Keratinocyte (primary cell): ENCODE measurements at regions not wholly inside any gene's neighbourhood (a gene's known extent, or its start where the extent isn't known, plus 50 kb on each side); places are given as distances from the start of the nearest gene placed in this dataset.

Experiments used
- DNase-seq: peaks from one replicate; pipeline ENCODE4 v3.0.0-alpha.2; 2011; ENCODE audit warnings: low read depth, missing footprints, low spot score
- FAIRE-seq: peaks from 2 replicates; lab custom pipeline; 2011; peaks lifted over from hg19 to GRCh38; lab: Jason Lieb, UNC
- H2AFZ ChIP-seq: 2 replicates; pipeline ENCODE4 v1.6.0; 2012; ENCODE audit warnings: low read length, control low read depth, inconsistent platforms; ENCODE audit not compliant: control insufficient read depth
- H3K27ac ChIP-seq: 2 replicates; pipeline ENCODE4 v1.5.1; 2011; ENCODE audit warnings: low read length; ENCODE audit not compliant: control insufficient read depth, insufficient read depth
- H3K27me3 ChIP-seq: 3 replicates; pipeline ENCODE4 v1.6.0; 2011; ENCODE audit warnings: low read length; ENCODE audit not compliant: control insufficient read depth, insufficient read depth; ENCODE audit errors: extremely low read depth
- H3K36me3 ChIP-seq, 2 experiments: 2 replicates in 1 of 2; 3 replicates in 1 of 2; pipeline ENCODE4 v1.5.1; 2011; ENCODE audit warnings: low read length in 2 of 2, mild to moderate bottlenecking in 1 of 2; ENCODE audit not compliant: control insufficient read depth in 2 of 2, insufficient read depth in 2 of 2; ENCODE audit errors: extremely low read depth in 1 of 2
- H3K4me1 ChIP-seq: 3 replicates; pipeline ENCODE4 v1.5.1; 2011; ENCODE audit warnings: low read length; ENCODE audit not compliant: control insufficient read depth, insufficient read depth; ENCODE audit errors: extremely low read depth
- H3K4me2 ChIP-seq: 3 replicates; pipeline ENCODE4 v1.6.0; 2011; ENCODE audit warnings: low read depth, low read length; ENCODE audit not compliant: control insufficient read depth, insufficient read depth; ENCODE audit errors: extremely low read depth
- H3K4me3 ChIP-seq, 3 experiments: fragments of 200-600 bp in 1 of 3; sonication (generic) in 1 of 3; 2 replicates in 2 of 3; 3 replicates in 1 of 3; pipeline ENCODE4 v1.5.1; 2011 to 2016; ENCODE audit warnings: low read length in 3 of 3, mild to moderate bottlenecking in 3 of 3, control low read depth in 2 of 3, inconsistent platforms in 1 of 3, low read depth in 1 of 3, mixed read lengths in 1 of 3, mixed run types in 1 of 3, moderate library complexity in 1 of 3; ENCODE audit not compliant: control insufficient read depth in 2 of 3, insufficient read depth in 2 of 3; ENCODE audit errors: extremely low read depth in 1 of 3
- H3K79me2 ChIP-seq: 2 replicates; pipeline ENCODE4 v1.6.0; 2012; ENCODE audit warnings: low read length; ENCODE audit not compliant: control insufficient read depth, insufficient read depth
- H3K9ac ChIP-seq: 3 replicates; pipeline ENCODE4 v1.6.0; 2011; ENCODE audit warnings: low read length; ENCODE audit not compliant: control insufficient read depth, insufficient read depth; ENCODE audit errors: extremely low read depth
- H3K9me1 ChIP-seq: 3 replicates; pipeline ENCODE4 v1.6.0; 2011; ENCODE audit warnings: low read length; ENCODE audit not compliant: control insufficient read depth, insufficient read depth; ENCODE audit errors: extremely low read depth
- H3K9me3 ChIP-seq: 2 replicates; pipeline ENCODE4 v1.5.1; 2012; ENCODE audit warnings: low read depth, low read length; ENCODE audit not compliant: control insufficient read depth
- H4K20me1 ChIP-seq: 3 replicates; pipeline ENCODE4 v1.6.0; 2011; ENCODE audit warnings: low read length; ENCODE audit not compliant: control insufficient read depth, insufficient read depth; ENCODE audit errors: extremely low read depth
- CTCF ChIP-seq, 3 experiments: IDR thresholded peaks in 1 of 3; conservative IDR thresholded peaks in 1 of 3; optimal IDR thresholded peaks in 1 of 3; 2 replicates in 2 of 3; 3 replicates in 1 of 3; pipeline versions ENCODE3 to v1.5.1; 2011; ENCODE audit warnings: low read length in 3 of 3, mild to moderate bottlenecking in 3 of 3, moderate library complexity in 2 of 3, control low read depth in 1 of 3, inconsistent platforms in 1 of 3; ENCODE audit not compliant: insufficient read depth in 2 of 3; ENCODE audit errors: extremely low read depth in 1 of 3
- EZH2 ChIP-seq: IDR thresholded peaks from one replicate; pipeline ENCODE4 v1.6.1; 2012; ENCODE audit warnings: inconsistent platforms, mild to moderate bottlenecking, low read length, moderate library complexity
- dilution Hi-C: fragments of 300-500 bp; cut with MboI; formaldehyde crosslinking; loops from one replicate; pipeline ENCODE4 v1.7.0; 2020; ENCODE audit warnings: low sequenced_read_pairs; ENCODE audit not compliant: extremely low pct_ligation_motif_present

- Histone ChIP-seq H4K20me1 (no peaks in the 10 kb centered on the region), H3K4me1 (no peaks in the 10 kb centered on the region), H3K9me3 (no peaks in the 10 kb centered on the region), H3K36me3 (no peaks in the 10 kb centered on the region), H3K79me2 (no peaks in the 10 kb centered on the region), H3K9me1 (no peaks in the 10 kb centered on the region), H3K27me3 (peaks cover 4% of the 10 kb centered on the region), H3K4me3 (no peak overlapping the region), H3K9ac (no peak overlapping the region), H3K27ac (no peak overlapping the region), H2AFZ (no peak overlapping the region), H3K4me2 (no peak overlapping the region)
- FAIRE-seq: no peak
- dilution Hi-C loops: no loop called here
- TF ChIP-seq CTCF (optimal IDR thresholded peaks at IDR 0.05 in 1 of 3, IDR thresholded peaks at IDR 0.05 in 1 of 3, conservative IDR thresholded peaks at IDR 0.05 in 1 of 3; ENCODE audit: extremely low read depth in 1 of 3, insufficient read depth in 2 of 3, low read length in 3 of 3) (no peak), EZH2 (no peak)
- DNase-seq: no peak
Observed at GRCh38 chr9:71465392-71465791, 302.9 kb downstream of the CEMIP2 start.

GRCh38 chr9:71459082-71459481, 309.2 kb downstream of the CEMIP2 start:
- no peaks in the 10 kb centered on the region for H3K79me2 ChIP-seq
- no peak overlapping the region for H3K27ac ChIP-seq
- FAIRE-seq (no peak), DNase-seq (no peak)
- H3K9me3 ChIP-seq: no peaks in the 10 kb centered on the region
- peaks cover 3% of the 10 kb centered on the region for H3K4me1 ChIP-seq
- no peaks in the 10 kb centered on the region for H4K20me1 ChIP-seq
- no peaks in the 10 kb centered on the region for H3K36me3 ChIP-seq
- TF ChIP-seq CTCF (optimal IDR thresholded peaks at IDR 0.05 in 1 of 3, IDR thresholded peaks at IDR 0.05 in 1 of 3, conservative IDR thresholded peaks at IDR 0.05 in 1 of 3; ENCODE audit: extremely low read depth in 1 of 3, insufficient read depth in 2 of 3, low read length in 3 of 3): no peak
- TF ChIP-seq EZH2: no peak
- no peak overlapping the region for H3K9ac ChIP-seq
- dilution Hi-C loops: no loop called here
- H2AFZ ChIP-seq: no peak overlapping the region
- no peaks in the 10 kb centered on the region for H3K9me1 ChIP-seq
- H3K4me3 ChIP-seq: no peak overlapping the region
- no peak overlapping the region for H3K4me2 ChIP-seq
- H3K27me3 ChIP-seq: peaks cover 4% of the 10 kb centered on the region
